Trophoblast cell (in vitro differentiated cells and primary cell): ENCODE measurements at regions not wholly inside any gene's neighbourhood (a gene's known extent, or its start where the extent isn't known, plus 50 kb on each side); places are given as distances from the start of the nearest gene placed in this dataset.
A peak's percentile ranks its signal among the peaks of the same experiment; 100 is the strongest.

Experiments
- DNase-seq, 2 donors: peaks; one replicate each; pipeline ENCODE4 v3.0.0-alpha.2; 2016
- H2AFZ ChIP-seq: 2 replicates; pipeline ENCODE4 v1.6.1; 2013; ENCODE audit warnings: low read length, moderate library complexity, mild to moderate bottlenecking; ENCODE audit not compliant: insufficient read depth, poor library complexity
- H2AK5ac ChIP-seq: 2 replicates; pipeline ENCODE4 v1.6.1; 2013; ENCODE audit warnings: mild to moderate bottlenecking, low read length
- H2BK120ac ChIP-seq: 2 replicates; pipeline ENCODE4 v1.6.1; 2013; ENCODE audit warnings: low read length, mild to moderate bottlenecking, moderate library complexity; ENCODE audit not compliant: insufficient read depth, poor library complexity
- H2BK12ac ChIP-seq: 2 replicates; pipeline ENCODE4 v1.6.1; 2013; ENCODE audit warnings: mild to moderate bottlenecking, low read length, moderate library complexity
- H2BK5ac ChIP-seq: 2 replicates; pipeline ENCODE4 v1.6.1; 2013; ENCODE audit warnings: low read length, low read depth, moderate library complexity, mild to moderate bottlenecking; ENCODE audit not compliant: poor library complexity
- H3K14ac ChIP-seq: 2 replicates; pipeline ENCODE4 v1.6.1; 2013; ENCODE audit warnings: mild to moderate bottlenecking, low read length
- H3K18ac ChIP-seq: 2 replicates; pipeline ENCODE4 v1.6.1; 2013; ENCODE audit warnings: mild to moderate bottlenecking, low read length
- H3K23ac ChIP-seq: 2 replicates; pipeline ENCODE4 v1.6.1; 2013; ENCODE audit warnings: low read length
- H3K27ac ChIP-seq: 2 replicates; pipeline ENCODE4 v1.5.1; 2013; ENCODE audit warnings: low read depth, mild to moderate bottlenecking, inconsistent platforms, low read length, moderate library complexity
- H3K27me3 ChIP-seq: 2 replicates; pipeline ENCODE4 v1.6.1; 2013; ENCODE audit warnings: inconsistent platforms, mild to moderate bottlenecking, low read length, moderate library complexity; ENCODE audit not compliant: insufficient read depth
- H3K36me3 ChIP-seq, 2 experiments: 1 replicate in 1 of 2; 2 replicates in 1 of 2; pipeline ENCODE4 v1.6.1; 2013; ENCODE audit warnings: low read length in 2 of 2, mild to moderate bottlenecking in 2 of 2, moderate library complexity in 1 of 2; ENCODE audit not compliant: insufficient read depth in 2 of 2, control insufficient read depth in 1 of 2
- H3K4ac ChIP-seq: 2 replicates; pipeline ENCODE4 v1.6.1; 2013; ENCODE audit warnings: low read depth, mild to moderate bottlenecking, low read length, moderate library complexity
- H3K4me1 ChIP-seq, 2 experiments: 1 replicate in 1 of 2; 2 replicates in 1 of 2; pipeline ENCODE4 v1.6.1; 2013; ENCODE audit warnings: low read length in 2 of 2, mild to moderate bottlenecking in 2 of 2, moderate library complexity in 1 of 2; ENCODE audit not compliant: insufficient read depth in 2 of 2, control insufficient read depth in 1 of 2
- H3K4me2 ChIP-seq: 2 replicates; pipeline ENCODE4 v1.6.1; 2013; ENCODE audit warnings: inconsistent platforms, mild to moderate bottlenecking, low read length, moderate library complexity
- H3K4me3 ChIP-seq: 2 replicates; pipeline ENCODE4 v1.5.1; 2013; ENCODE audit warnings: mild to moderate bottlenecking, low read depth, low read length, inconsistent platforms
- H3K79me1 ChIP-seq: one replicate; pipeline ENCODE4 v1.6.1; 2013; ENCODE audit warnings: low read length
- H3K79me2 ChIP-seq: 2 replicates; pipeline ENCODE4 v1.6.1; 2013; ENCODE audit warnings: low read length, mild to moderate bottlenecking; ENCODE audit not compliant: control insufficient read depth, insufficient read depth, poor library complexity
- H3K9ac ChIP-seq: 2 replicates; pipeline ENCODE4 v1.6.1; 2013; ENCODE audit warnings: mild to moderate bottlenecking, low read length
- H3K9me3 ChIP-seq: 2 replicates; pipeline ENCODE4 v1.6.1; 2013; ENCODE audit warnings: low read depth, mild to moderate bottlenecking, control low read depth, inconsistent platforms, low read length; ENCODE audit not compliant: insufficient read depth
- H4K12ac ChIP-seq: 2 replicates; pipeline ENCODE4 v1.6.1; 2013; ENCODE audit warnings: low read depth, mild to moderate bottlenecking, low read length, moderate library complexity
- H4K8ac ChIP-seq: 2 replicates; pipeline ENCODE4 v1.6.1; 2013; ENCODE audit warnings: low read depth, mild to moderate bottlenecking, low read length, moderate library complexity
- H4K91ac ChIP-seq: one replicate; pipeline ENCODE4 v1.6.1; 2013; ENCODE audit warnings: low read depth, mild to moderate bottlenecking, low read length, moderate library complexity
- WGBS: extraction: QIAGEN DNeasy Blood & Tissue Kit; methylation state at CpG from one replicate; pipeline ENCODE4 v1.1.7; 2013; ENCODE audit warnings: missing lambda C conversion rate; ENCODE audit not compliant: insufficient read length, insufficient coverage; ENCODE audit errors: extremely low coverage; 5-methylcytosine and 5-hydroxymethylcytosine counted together

- Histone ChIP-seq H3K27ac (no peak overlapping the region), H3K36me3 (no peaks in the 10 kb centered on the region), H3K23ac (no peak overlapping the region), H2AK5ac (no peak overlapping the region), H3K27me3 (no peaks in the 10 kb centered on the region), H2BK120ac (no peak overlapping the region), H3K4me1 (no peaks in the 10 kb centered on the region), H2AFZ (no peak overlapping the region), H2BK5ac (no peak overlapping the region), H3K18ac (no peak overlapping the region), H4K12ac (no peak overlapping the region), H3K79me2 (no peaks in the 10 kb centered on the region), H2BK12ac (no peak overlapping the region), H3K4ac (no peak overlapping the region), H3K79me1 (no peaks in the 10 kb centered on the region), H3K4me2 (no peak overlapping the region), H3K14ac (no peak overlapping the region), H3K9me3 (no peaks in the 10 kb centered on the region), H3K4me3 (no peak overlapping the region), H4K91ac (no peak overlapping the region), H3K9ac (no peak overlapping the region), H4K8ac (no peak overlapping the region)
- WGBS, result no CpG with 5 or more reads among the region's 4 CpGs
- DNase-seq, result no peak
Observed at GRCh38 chr4:162871990-162872389, 294.7 kb downstream of the NAF1 start.

- Histone ChIP-seq H3K9me3 (no peaks in the 10 kb centered on the region), H3K79me2 (no peaks in the 10 kb centered on the region), H3K27ac (no peak overlapping the region), H4K8ac (no peak overlapping the region), H3K14ac (no peak overlapping the region), H3K4me3 (no peak overlapping the region), H4K91ac (no peak overlapping the region), H2AFZ (no peak overlapping the region), H2AK5ac (no peak overlapping the region), H3K27me3 (no peaks in the 10 kb centered on the region), H3K4ac (no peak overlapping the region), H2BK12ac (no peak overlapping the region), H3K4me2 (no peak overlapping the region), H2BK120ac (no peak overlapping the region), H3K36me3 (no peaks in the 10 kb centered on the region), H3K23ac (no peak overlapping the region), H3K4me1 (no peaks in the 10 kb centered on the region), H3K18ac (no peak overlapping the region), H3K9ac (no peak overlapping the region), H4K12ac (no peak overlapping the region), H2BK5ac (no peak overlapping the region), H3K79me1 (no peaks in the 10 kb centered on the region)
- DNase-seq, result no peak
Observed at GRCh38 chr4:162869157-162869556, 297.5 kb downstream of the NAF1 start.

- no peak overlapping the region for H3K4me3 ChIP-seq
- H3K18ac ChIP-seq, result no peak overlapping the region
- H2BK5ac ChIP-seq, result no peak overlapping the region
- H3K9me3 ChIP-seq, result no peaks in the 10 kb centered on the region
- no peak overlapping the region for H3K27ac ChIP-seq
- H3K4me2 ChIP-seq, result no peak overlapping the region
- no peaks in the 10 kb centered on the region for H3K79me1 ChIP-seq
- H3K79me2 ChIP-seq, result no peaks in the 10 kb centered on the region
- no peak overlapping the region for H2AFZ ChIP-seq
- H4K91ac ChIP-seq, result no peak overlapping the region
- H2BK12ac ChIP-seq, result no peak overlapping the region
- H3K4me1 ChIP-seq, result no peaks in the 10 kb centered on the region
- H3K36me3 ChIP-seq, result no peaks in the 10 kb centered on the region
- H3K9ac ChIP-seq, result no peak overlapping the region
- no peak overlapping the region for H2AK5ac ChIP-seq
- H2BK120ac ChIP-seq, result no peak overlapping the region
- H3K4ac ChIP-seq, result no peak overlapping the region
- no peak overlapping the region for H3K14ac ChIP-seq
- DNase-seq, result no peak
- no peak overlapping the region for H4K12ac ChIP-seq
- H3K23ac ChIP-seq, result no peak overlapping the region
- no peak overlapping the region for H4K8ac ChIP-seq
- no peaks in the 10 kb centered on the region for H3K27me3 ChIP-seq
- WGBS, result no CpG with 5 or more reads among the region's 2 CpGs
Observed at GRCh38 chr4:162866565-162866964, 300.1 kb downstream of the NAF1 start.

- Histone ChIP-seq H3K27me3 (no peaks in the 10 kb centered on the region), H4K91ac (no peak overlapping the region), H3K4me1 (no peaks in the 10 kb centered on the region), H3K18ac (no peak overlapping the region), H3K9me3 (no peaks in the 10 kb centered on the region), H2BK12ac (no peak overlapping the region), H4K12ac (no peak overlapping the region), H3K9ac (no peak overlapping the region), H3K14ac (no peak overlapping the region), H4K8ac (no peak overlapping the region), H2AK5ac (no peak overlapping the region), H3K79me2 (no peaks in the 10 kb centered on the region), H2BK5ac (no peak overlapping the region), H2BK120ac (no peak overlapping the region), H3K79me1 (no peaks in the 10 kb centered on the region), H3K36me3 (no peaks in the 10 kb centered on the region), H2AFZ (no peak overlapping the region), H3K23ac (no peak overlapping the region), H3K4me2 (no peak overlapping the region), H3K4ac (no peak overlapping the region), H3K4me3 (peak overlapping the region; percentile 46), H3K27ac (no peak overlapping the region)
- DNase-seq, result no peak
- no CpG with 5 or more reads among the region's 2 CpGs for WGBS
Observed at GRCh38 chr4:162865102-162865501, 301.6 kb downstream of the NAF1 start.
